SK-N-SH treated with all-trans-retinoic acid at 6 μM for 48 hours (cell line): ENCODE measurements at regions not wholly inside any gene's neighbourhood (a gene's known extent, or its start where the extent isn't known, plus 50 kb on each side); places are given as distances from the start of the nearest gene placed in this dataset.

Experiments
- ATAC-seq: fragments of 200-7000 bp; cut with Tn5 transposase; 3 replicates; pipeline ENCODE4 v1.9.1; 2020; ENCODE audit warnings: mild to moderate bottlenecking, moderate library complexity
- ARNTL ChIP-seq: fragments of 450-650 bp; formaldehyde crosslinking; IDR thresholded peaks from 2 replicates; pipeline ENCODE4 v1.5.0; 2020; ENCODE audit warnings: low read depth, mild to moderate bottlenecking, moderate library complexity, borderline replicate concordance
- CREB5 ChIP-seq: fragments of 250-450 bp; sonication (Bioruptor Pico); IDR thresholded peaks from 2 replicates; pipeline ENCODE4 v1.5.1; 2020; ENCODE audit warnings: low read depth, mild to moderate bottlenecking, moderate library complexity
- CSDC2 ChIP-seq: fragments of 250-450 bp; sonication (Bioruptor Pico); IDR thresholded peaks from 2 replicates; pipeline ENCODE4 v1.5.0; 2020; ENCODE audit warnings: mild to moderate bottlenecking, moderate library complexity
- ESRRG ChIP-seq: fragments of 250-450 bp; sonication (Bioruptor Pico); IDR thresholded peaks from 2 replicates; pipeline ENCODE4 v1.6.1; 2021; ENCODE audit warnings: mild to moderate bottlenecking
- ISL1 ChIP-seq: fragments of 250-450 bp; sonication (Bioruptor Pico); IDR thresholded peaks from 2 replicates; pipeline ENCODE4 v2.1.2; 2022; ENCODE audit warnings: mild to moderate bottlenecking, moderate library complexity
- OSR1 ChIP-seq: fragments of 250-450 bp; sonication (Bioruptor Pico); IDR thresholded peaks from 2 replicates; pipeline ENCODE4 v1.8.0; 2022; ENCODE audit warnings: moderate library complexity, mild to moderate bottlenecking, inconsistent platforms
- PATZ1 ChIP-seq: fragments of 250-450 bp; sonication (Bioruptor Pico); IDR thresholded peaks from 2 replicates; pipeline ENCODE4 v1.8.0; 2020; ENCODE audit warnings: mild to moderate bottlenecking, moderate library complexity, borderline replicate concordance
- PPARA ChIP-seq: fragments of 250-450 bp; sonication (Bioruptor Pico); IDR thresholded peaks from 2 replicates; pipeline ENCODE4 v1.5.0; 2020; ENCODE audit warnings: mild to moderate bottlenecking, borderline replicate concordance
- RARB ChIP-seq: fragments of 250-450 bp; sonication (Bioruptor Pico); IDR thresholded peaks from 2 replicates; pipeline ENCODE4 v1.8.0; 2021; ENCODE audit warnings: mild to moderate bottlenecking, moderate library complexity
- SNAI2 ChIP-seq: fragments of 250-450 bp; sonication (Bioruptor Pico); IDR thresholded peaks from 2 replicates; pipeline ENCODE4 v1.5.0; 2020; ENCODE audit warnings: mild to moderate bottlenecking, moderate library complexity
- TCF4 ChIP-seq: fragments of 250-450 bp; sonication (Bioruptor Pico); IDR thresholded peaks from 2 replicates; pipeline ENCODE4 v1.8.0; 2021; ENCODE audit warnings: mild to moderate bottlenecking, moderate library complexity, borderline replicate concordance
- TOX ChIP-seq: fragments of 250-450 bp; sonication (Bioruptor Pico); IDR thresholded peaks from 2 replicates; pipeline ENCODE4 v1.8.0; 2021; ENCODE audit warnings: mild to moderate bottlenecking, moderate library complexity, borderline replicate concordance
- ZC3H10 ChIP-seq: fragments of 250-450 bp; sonication (Bioruptor Pico); IDR thresholded peaks from 2 replicates; pipeline ENCODE4 v1.5.1; 2021; ENCODE audit warnings: mild to moderate bottlenecking, moderate library complexity
- ZFP30 ChIP-seq: fragments of 450-650 bp; formaldehyde crosslinking; IDR thresholded peaks from 2 replicates; pipeline ENCODE4 v1.5.0; 2022; ENCODE audit warnings: mild to moderate bottlenecking, moderate library complexity
- ZNF565 ChIP-seq: fragments of 450-650 bp; formaldehyde crosslinking; conservative IDR thresholded peaks from 2 replicates; pipeline ENCODE4 v1.5.0; 2020; ENCODE audit warnings: low read depth, mild to moderate bottlenecking, moderate library complexity
- ZNF8 ChIP-seq: fragments of 450-650 bp; formaldehyde crosslinking; IDR thresholded peaks from 2 replicates; pipeline ENCODE4 v1.5.0; 2020; ENCODE audit warnings: mild to moderate bottlenecking, moderate library complexity
- TF ChIP-seq, protein P1 (sequence below): fragments of 250-450 bp; sonication (Bioruptor Pico); IDR thresholded peaks from 2 replicates; pipeline ENCODE4 v1.5.0; 2020; ENCODE audit warnings: mild to moderate bottlenecking, moderate library complexity
- TF ChIP-seq, protein P2 (sequence below): fragments of 250-450 bp; sonication (Bioruptor Pico); IDR thresholded peaks from 2 replicates; pipeline ENCODE4 v1.5.1; 2021; ENCODE audit warnings: mild to moderate bottlenecking, moderate library complexity
- TF ChIP-seq, protein P3 (sequence below): fragments of 250-450 bp; sonication (Bioruptor Pico); IDR thresholded peaks from 2 replicates; pipeline ENCODE4 v1.8.0; 2021; ENCODE audit warnings: low read depth, mild to moderate bottlenecking, moderate library complexity, borderline replicate concordance

- no peak for ATAC-seq
- TF ChIP-seq ESRRG (CRISPR knock-in tag): no peak
- no peak for TF ChIP-seq OSR1 (CRISPR knock-in tag)
- TF ChIP-seq CSDC2 (CRISPR knock-in tag): no peak
- no peak for TF ChIP-seq ZC3H10 (CRISPR knock-in tag)
- TF ChIP-seq PPARA (CRISPR knock-in tag): no peak
These were observed 59.7 kb upstream of the LMO1 start for GRCh38 chr11:8323161-8323935.

DNA sequence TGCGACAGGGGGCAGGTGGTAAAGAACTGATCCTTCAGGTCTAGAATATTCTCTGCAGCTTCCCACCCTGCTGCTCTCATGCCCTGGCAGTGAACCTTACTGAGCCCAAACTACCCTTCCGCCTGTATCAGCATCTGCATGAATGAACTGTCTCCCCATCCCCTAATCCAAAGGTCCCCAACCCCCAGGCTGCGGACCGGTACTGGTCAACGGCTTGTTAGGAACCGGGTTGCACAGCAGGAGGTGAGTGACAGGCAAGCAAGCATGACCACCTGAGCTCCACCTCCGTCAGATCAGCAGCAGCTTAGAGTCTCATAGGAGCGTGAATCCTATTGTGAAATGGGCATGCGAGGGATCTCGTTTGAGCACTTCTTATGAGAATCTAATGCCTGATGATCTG is 58.2 kb upstream of the LMO1 start:
- no peak for ATAC-seq
- TF ChIP-seq TCF4 (CRISPR knock-in tag) (no peak), CSDC2 (CRISPR knock-in tag) (no peak), ZNF8 (CRISPR knock-in tag) (no peak), ISL1 (no peak), PATZ1 (CRISPR knock-in tag) (no peak), OSR1 (CRISPR knock-in tag) (no peak), ESRRG (CRISPR knock-in tag) (no peak), CREB5 (CRISPR knock-in tag) (no peak), ZFP30 (CRISPR knock-in tag) (no peak), ARNTL (no peak), SNAI2 (CRISPR knock-in tag) (no peak)
- TF ChIP-seq, protein P1, sequence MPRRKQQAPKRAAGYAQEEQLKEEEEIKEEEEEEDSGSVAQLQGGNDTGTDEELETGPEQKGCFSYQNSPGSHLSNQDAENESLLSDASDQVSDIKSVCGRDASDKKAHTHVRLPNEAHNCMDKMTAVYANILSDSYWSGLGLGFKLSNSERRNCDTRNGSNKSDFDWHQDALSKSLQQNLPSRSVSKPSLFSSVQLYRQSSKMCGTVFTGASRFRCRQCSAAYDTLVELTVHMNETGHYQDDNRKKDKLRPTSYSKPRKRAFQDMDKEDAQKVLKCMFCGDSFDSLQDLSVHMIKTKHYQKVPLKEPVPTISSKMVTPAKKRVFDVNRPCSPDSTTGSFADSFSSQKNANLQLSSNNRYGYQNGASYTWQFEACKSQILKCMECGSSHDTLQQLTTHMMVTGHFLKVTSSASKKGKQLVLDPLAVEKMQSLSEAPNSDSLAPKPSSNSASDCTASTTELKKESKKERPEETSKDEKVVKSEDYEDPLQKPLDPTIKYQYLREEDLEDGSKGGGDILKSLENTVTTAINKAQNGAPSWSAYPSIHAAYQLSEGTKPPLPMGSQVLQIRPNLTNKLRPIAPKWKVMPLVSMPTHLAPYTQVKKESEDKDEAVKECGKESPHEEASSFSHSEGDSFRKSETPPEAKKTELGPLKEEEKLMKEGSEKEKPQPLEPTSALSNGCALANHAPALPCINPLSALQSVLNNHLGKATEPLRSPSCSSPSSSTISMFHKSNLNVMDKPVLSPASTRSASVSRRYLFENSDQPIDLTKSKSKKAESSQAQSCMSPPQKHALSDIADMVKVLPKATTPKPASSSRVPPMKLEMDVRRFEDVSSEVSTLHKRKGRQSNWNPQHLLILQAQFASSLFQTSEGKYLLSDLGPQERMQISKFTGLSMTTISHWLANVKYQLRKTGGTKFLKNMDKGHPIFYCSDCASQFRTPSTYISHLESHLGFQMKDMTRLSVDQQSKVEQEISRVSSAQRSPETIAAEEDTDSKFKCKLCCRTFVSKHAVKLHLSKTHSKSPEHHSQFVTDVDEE: no peak

- ATAC-seq: no peak
- TF ChIP-seq TOX (CRISPR knock-in tag) (no peak), CREB5 (CRISPR knock-in tag) (no peak), RARB (CRISPR knock-in tag) (no peak), ESRRG (CRISPR knock-in tag) (no peak), ARNTL (no peak), ZNF565 (CRISPR knock-in tag) (no peak), ZNF8 (CRISPR knock-in tag) (no peak), PPARA (CRISPR knock-in tag) (no peak), ZC3H10 (CRISPR knock-in tag) (no peak)
- TF ChIP-seq, protein P1: no peak
- TF ChIP-seq, protein P2, sequence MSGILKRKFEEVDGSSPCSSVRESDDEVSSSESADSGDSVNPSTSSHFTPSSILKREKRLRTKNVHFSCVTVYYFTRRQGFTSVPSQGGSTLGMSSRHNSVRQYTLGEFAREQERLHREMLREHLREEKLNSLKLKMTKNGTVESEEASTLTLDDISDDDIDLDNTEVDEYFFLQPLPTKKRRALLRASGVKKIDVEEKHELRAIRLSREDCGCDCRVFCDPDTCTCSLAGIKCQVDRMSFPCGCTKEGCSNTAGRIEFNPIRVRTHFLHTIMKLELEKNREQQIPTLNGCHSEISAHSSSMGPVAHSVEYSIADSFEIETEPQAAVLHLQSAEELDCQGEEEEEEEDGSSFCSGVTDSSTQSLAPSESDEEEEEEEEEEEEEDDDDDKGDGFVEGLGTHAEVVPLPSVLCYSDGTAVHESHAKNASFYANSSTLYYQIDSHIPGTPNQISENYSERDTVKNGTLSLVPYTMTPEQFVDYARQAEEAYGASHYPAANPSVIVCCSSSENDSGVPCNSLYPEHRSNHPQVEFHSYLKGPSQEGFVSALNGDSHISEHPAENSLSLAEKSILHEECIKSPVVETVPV (CRISPR knock-in tag): no peak
- TF ChIP-seq, protein P3, sequence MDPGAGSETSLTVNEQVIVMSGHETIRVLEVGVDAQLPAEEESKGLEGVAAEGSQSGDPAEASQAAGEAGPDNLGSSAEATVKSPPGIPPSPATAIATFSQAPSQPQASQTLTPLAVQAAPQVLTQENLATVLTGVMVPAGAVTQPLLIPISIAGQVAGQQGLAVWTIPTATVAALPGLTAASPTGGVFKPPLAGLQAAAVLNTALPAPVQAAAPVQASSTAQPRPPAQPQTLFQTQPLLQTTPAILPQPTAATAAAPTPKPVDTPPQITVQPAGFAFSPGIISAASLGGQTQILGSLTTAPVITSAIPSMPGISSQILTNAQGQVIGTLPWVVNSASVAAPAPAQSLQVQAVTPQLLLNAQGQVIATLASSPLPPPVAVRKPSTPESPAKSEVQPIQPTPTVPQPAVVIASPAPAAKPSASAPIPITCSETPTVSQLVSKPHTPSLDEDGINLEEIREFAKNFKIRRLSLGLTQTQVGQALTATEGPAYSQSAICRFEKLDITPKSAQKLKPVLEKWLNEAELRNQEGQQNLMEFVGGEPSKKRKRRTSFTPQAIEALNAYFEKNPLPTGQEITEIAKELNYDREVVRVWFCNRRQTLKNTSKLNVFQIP: no peak
These were observed 56.4 kb upstream of the LMO1 start for GRCh38 chr11:8320076-8320475.
